ENCODE measurements at regions not wholly inside any gene's neighbourhood (a gene's known extent, or its start where the extent isn't known, plus 50 kb on each side); places are given as distances from the start of the nearest gene placed in this dataset.

DNA sequence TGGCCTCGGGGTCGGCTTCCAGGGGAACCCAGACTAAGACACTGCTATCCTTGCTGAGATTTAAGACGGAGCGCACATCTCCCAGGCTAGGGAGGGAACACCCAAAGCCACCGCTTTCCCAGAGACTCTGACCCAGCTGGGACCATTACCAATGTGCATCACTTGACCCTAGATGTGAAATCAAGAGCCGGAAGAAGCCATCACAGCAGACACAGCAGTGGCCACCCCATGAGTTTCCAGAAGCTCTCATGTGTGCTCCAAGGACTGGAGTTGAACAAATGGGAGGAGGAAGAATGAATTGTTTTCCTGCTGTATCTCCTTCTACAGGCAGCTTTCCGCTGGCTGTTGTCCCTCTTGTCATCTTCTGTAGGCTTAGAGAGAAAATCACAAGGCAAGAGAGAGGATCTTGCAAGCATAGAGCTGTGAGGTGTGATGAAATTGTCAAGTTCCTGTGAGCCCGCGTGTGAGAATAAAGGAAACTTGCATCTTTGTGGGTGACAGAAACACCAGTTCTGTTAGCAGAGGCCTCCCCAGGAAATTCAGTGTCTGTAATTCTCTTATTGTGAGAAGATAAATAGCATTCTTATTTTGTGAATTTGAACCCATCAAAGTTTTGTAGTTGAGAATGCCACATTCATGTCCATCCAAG is 711.8 kb downstream of the UQCRFS1 start:
- Histone ChIP-seq H3K9ac (replicated peaks; ENCODE audit: extremely low read depth, insufficient read depth, low read length) (no peak overlapping the region), H3K27ac (ENCODE audit: insufficient read depth, low read depth, low read length) (no peak overlapping the region), H3K27me3 (ENCODE audit: control insufficient read depth in 2 of 2, insufficient read depth in 2 of 2, low read length in 2 of 2) (no peaks in the 10 kb centered on the region), H3K4me2 (ENCODE audit: insufficient read depth, low read length) (no peak overlapping the region), H3K79me2 (ENCODE audit: control insufficient read depth, insufficient read depth, low read length) (no peaks in the 10 kb centered on the region), H3K4me1 (ENCODE audit: control insufficient read depth, extremely low read depth, insufficient read depth, low read length) (no peaks in the 10 kb centered on the region), H4K20me1 (replicated peaks; ENCODE audit: control insufficient read depth, extremely low read depth, insufficient read depth, low read length) (no peaks in the 10 kb centered on the region), H3K36me3 (ENCODE audit: control insufficient read depth in 2 of 2, extremely low read depth in 1 of 2, insufficient read depth in 2 of 2, low read length in 2 of 2) (no peaks in the 10 kb centered on the region), H3K9me1 (replicated peaks; ENCODE audit: control insufficient read depth, extremely low read depth, insufficient read depth, low read length) (no peaks in the 10 kb centered on the region), H3K4me3 (replicated peaks in 1 of 3; ENCODE audit: insufficient read depth in 1 of 3, low read depth in 1 of 3, low read length in 3 of 3) (no peak overlapping the region), H3K9me3 (replicated peaks; ENCODE audit: control insufficient read depth, insufficient read depth, low read length) (no peaks in the 10 kb centered on the region), H2AFZ (ENCODE audit: low read depth, low read length) (no peak overlapping the region)
- TF ChIP-seq GATA2 (IDR thresholded peaks at IDR 0.05; ENCODE audit: insufficient read depth, insufficient read length, low read depth, low read length) (no peak), POLR2AphosphoS5 (IDR thresholded peaks at IDR 0.05; ENCODE audit: insufficient read depth, low read depth, low read length) (no peak), POLR2A (IDR thresholded peaks at IDR 0.05; ENCODE audit: low read depth, low read length) (no peak)
- TF ChIP-seq, protein P1, sequence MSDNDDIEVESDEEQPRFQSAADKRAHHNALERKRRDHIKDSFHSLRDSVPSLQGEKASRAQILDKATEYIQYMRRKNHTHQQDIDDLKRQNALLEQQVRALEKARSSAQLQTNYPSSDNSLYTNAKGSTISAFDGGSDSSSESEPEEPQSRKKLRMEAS (IDR thresholded peaks at IDR 0.05; ENCODE audit: insufficient read depth, insufficient read length) = no peak
- intact Hi-C loops (cut with micrococcal nuclease) = no loop called here
- POLR2A ChIA-PET = no interaction called here
- DNase-seq (ENCODE audit: low read depth, low spot score) (no peak), FAIRE-seq (no peak)
- CTCF ChIA-PET = no interaction called here
- dilution Hi-C loops (cut with MboI; ENCODE audit: extremely low pct_ligation_motif_present, low sequenced_read_pairs) = no loop called here
- no TSS peak for BruUV-seq (replicated peaks)

DNA sequence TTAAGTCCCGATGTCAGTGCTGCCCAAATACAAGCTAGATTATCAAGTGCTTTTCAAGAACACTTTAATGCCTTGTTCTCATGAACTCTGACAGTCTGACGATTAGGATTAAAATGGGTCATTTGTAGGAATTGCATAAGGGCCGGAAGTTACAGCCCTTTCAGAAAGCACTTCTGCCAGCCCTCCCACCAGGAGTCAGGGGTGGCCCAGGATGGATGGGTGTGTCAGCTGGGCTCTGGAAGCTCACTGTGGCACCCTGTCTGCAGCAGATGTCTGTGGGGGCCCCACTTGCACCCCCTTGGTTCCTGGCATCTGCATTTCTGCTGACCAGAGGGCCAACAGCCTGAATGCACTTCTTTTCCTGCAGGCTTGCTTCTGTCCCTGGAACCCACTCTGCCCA is 712.7 kb downstream of the UQCRFS1 start:
- TF ChIP-seq EZH2 (IDR thresholded peaks at IDR 0.05; ENCODE audit: borderline replicate concordance, low read depth, low read length, severe bottlenecking) (no peak), POLR2A (IDR thresholded peaks at IDR 0.05; ENCODE audit: low read depth, low read length) (no peak), JUN (IDR thresholded peaks at IDR 0.05; ENCODE audit: borderline replicate concordance, insufficient read depth, insufficient read length, low read depth) (no peak), GATA2 (IDR thresholded peaks at IDR 0.05; ENCODE audit: insufficient read depth, insufficient read length, low read depth, low read length) (no peak), FOS (IDR thresholded peaks at IDR 0.05; ENCODE audit: borderline replicate concordance, insufficient read depth, low read length) (no peak), MYC (IDR thresholded peaks at IDR 0.05; ENCODE audit: low read depth, low read length) (no peak), POLR2AphosphoS5 (IDR thresholded peaks at IDR 0.05; ENCODE audit: insufficient read depth, low read depth, low read length) (no peak)
- TF ChIP-seq, protein P2, sequence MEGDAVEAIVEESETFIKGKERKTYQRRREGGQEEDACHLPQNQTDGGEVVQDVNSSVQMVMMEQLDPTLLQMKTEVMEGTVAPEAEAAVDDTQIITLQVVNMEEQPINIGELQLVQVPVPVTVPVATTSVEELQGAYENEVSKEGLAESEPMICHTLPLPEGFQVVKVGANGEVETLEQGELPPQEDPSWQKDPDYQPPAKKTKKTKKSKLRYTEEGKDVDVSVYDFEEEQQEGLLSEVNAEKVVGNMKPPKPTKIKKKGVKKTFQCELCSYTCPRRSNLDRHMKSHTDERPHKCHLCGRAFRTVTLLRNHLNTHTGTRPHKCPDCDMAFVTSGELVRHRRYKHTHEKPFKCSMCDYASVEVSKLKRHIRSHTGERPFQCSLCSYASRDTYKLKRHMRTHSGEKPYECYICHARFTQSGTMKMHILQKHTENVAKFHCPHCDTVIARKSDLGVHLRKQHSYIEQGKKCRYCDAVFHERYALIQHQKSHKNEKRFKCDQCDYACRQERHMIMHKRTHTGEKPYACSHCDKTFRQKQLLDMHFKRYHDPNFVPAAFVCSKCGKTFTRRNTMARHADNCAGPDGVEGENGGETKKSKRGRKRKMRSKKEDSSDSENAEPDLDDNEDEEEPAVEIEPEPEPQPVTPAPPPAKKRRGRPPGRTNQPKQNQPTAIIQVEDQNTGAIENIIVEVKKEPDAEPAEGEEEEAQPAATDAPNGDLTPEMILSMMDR (IDR thresholded peaks at IDR 0.05; ENCODE audit: extremely low read depth in 1 of 2, insufficient read depth in 1 of 2, low read depth in 1 of 2, low read length in 2 of 2) = no peak
- TF ChIP-seq, protein P1 (IDR thresholded peaks at IDR 0.05; ENCODE audit: insufficient read depth, insufficient read length) = no peak
- no peaks in the 10 kb centered on the region for H3K4me1 ChIP-seq (ENCODE audit: control insufficient read depth, extremely low read depth, insufficient read depth, low read length)
- dilution Hi-C loops (cut with MboI; ENCODE audit: extremely low pct_ligation_motif_present, low sequenced_read_pairs) = no loop called here
- DNase-seq (ENCODE audit: low read depth, low spot score) (no peak), FAIRE-seq (no peak)
- H3K27me3 ChIP-seq (ENCODE audit: control insufficient read depth in 2 of 2, insufficient read depth in 2 of 2, low read length in 2 of 2) = no peaks in the 10 kb centered on the region
- no TSS peak for BruUV-seq (replicated peaks)
- H3K79me2 ChIP-seq (ENCODE audit: control insufficient read depth, insufficient read depth, low read length) = no peaks in the 10 kb centered on the region
- no peaks in the 10 kb centered on the region for H3K9me3 ChIP-seq (replicated peaks; ENCODE audit: control insufficient read depth, insufficient read depth, low read length)
- H3K4me2 ChIP-seq (ENCODE audit: insufficient read depth, low read length) = no peak overlapping the region
- ChIA-PET POLR2A (no interaction called here), CTCF (no interaction called here)
- no peaks in the 10 kb centered on the region for H3K9me1 ChIP-seq (replicated peaks; ENCODE audit: control insufficient read depth, extremely low read depth, insufficient read depth, low read length)
- intact Hi-C loops (cut with micrococcal nuclease) = no loop called here
- H3K27ac ChIP-seq (ENCODE audit: insufficient read depth, low read depth, low read length) = no peak overlapping the region
- H2AFZ ChIP-seq (ENCODE audit: low read depth, low read length) = no peak overlapping the region
- H3K36me3 ChIP-seq (ENCODE audit: control insufficient read depth in 2 of 2, extremely low read depth in 1 of 2, insufficient read depth in 2 of 2, low read length in 2 of 2) = no peaks in the 10 kb centered on the region
- H3K4me3 ChIP-seq (replicated peaks in 1 of 3; ENCODE audit: insufficient read depth in 1 of 3, low read depth in 1 of 3, low read length in 3 of 3) = no peak overlapping the region
- no peaks in the 10 kb centered on the region for H4K20me1 ChIP-seq (replicated peaks; ENCODE audit: control insufficient read depth, extremely low read depth, insufficient read depth, low read length)
- no peak overlapping the region for H3K9ac ChIP-seq (replicated peaks; ENCODE audit: extremely low read depth, insufficient read depth, low read length)

Measured in endothelial cell of umbilical vein (primary cell).